ENCODE measurements at regions not wholly inside any gene's neighbourhood (a gene's known extent, or its start where the extent isn't known, plus 50 kb on each side); places are given as distances from the start of the nearest gene placed in this dataset.

- DNase-seq = no peak
Observed at GRCh38 chr5:66503203-66503789, 92.9 kb upstream of the MAST4 start.

GRCh38 chr5:66507106-66507505, 89.1 kb upstream of the MAST4 start:
- no peak for DNase-seq

DNA sequence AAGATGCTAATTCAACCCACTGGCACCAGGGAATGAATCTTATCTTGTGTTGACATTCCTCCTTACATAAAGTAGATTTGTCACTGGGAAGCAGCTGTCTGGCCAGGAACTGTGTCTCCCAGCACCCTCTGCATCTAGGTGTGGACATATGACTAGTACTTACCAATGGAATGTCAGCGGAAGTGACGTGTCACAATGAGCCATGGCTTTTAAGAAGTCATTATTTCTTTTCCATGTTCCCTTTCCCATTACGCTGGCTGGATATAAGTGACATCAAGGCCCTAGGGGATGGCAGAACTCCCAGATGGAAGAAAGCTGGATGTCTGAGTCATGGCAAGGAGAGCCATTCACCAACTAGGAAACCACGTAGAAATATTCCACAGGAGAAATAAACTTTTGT, 84.7 kb upstream of the MAST4 start:
- no peak for DNase-seq

GRCh38 chr5:66513130-66513529, 83.1 kb upstream of the MAST4 start:
- no peak for DNase-seq

DNA sequence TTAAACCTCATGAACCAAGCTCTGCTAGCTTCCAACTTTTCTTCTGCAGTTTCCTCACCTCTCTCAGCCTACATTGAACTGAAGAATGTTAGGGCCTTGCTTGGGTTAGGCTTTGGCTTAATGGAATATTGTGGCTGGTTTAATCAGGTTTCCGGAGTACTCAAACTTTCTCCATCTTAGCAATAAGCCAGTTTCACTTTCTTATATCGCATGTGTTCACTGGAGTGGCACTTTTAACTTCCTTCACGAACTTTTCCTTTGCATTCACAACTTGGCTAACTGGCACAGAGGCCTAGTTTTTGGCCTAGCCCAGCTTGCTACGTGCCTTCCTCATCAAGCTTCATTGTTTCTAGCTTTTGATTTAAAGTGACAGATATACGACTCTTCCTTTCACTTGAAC, 81.0 kb upstream of the MAST4 start:
- DNase-seq = no peak

GRCh38 chr5:66516550-66516949, 79.6 kb upstream of the MAST4 start:
- DNase-seq = no peak

GRCh38 chr5:66517351-66517750, 78.8 kb upstream of the MAST4 start:
- no peak for DNase-seq

DNA sequence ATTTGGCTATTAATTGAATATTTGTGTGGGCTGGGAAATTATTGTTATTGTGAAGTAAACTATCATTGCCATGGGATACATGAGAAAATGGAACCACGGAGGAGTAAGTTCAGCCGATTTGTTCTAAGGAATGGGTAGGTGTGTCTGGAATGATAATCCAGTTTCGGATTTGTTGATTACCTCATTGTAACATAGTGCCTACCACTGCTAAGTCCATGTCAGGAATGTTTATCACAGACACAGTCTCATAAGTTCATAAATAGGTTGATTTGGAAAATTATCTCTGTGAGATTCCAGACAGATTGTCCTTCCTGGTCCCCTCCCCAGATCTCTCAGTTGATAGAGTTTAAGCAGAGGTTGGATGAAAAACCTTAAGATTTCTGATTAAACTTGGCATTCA, 78.1 kb upstream of the MAST4 start:
- DNase-seq = no peak

- DNase-seq = no peak
Observed at GRCh38 chr5:66518753-66519152, 77.4 kb upstream of the MAST4 start.

- DNase-seq = no peak
Observed at GRCh38 chr5:66519626-66520025, 76.6 kb upstream of the MAST4 start.

DNA sequence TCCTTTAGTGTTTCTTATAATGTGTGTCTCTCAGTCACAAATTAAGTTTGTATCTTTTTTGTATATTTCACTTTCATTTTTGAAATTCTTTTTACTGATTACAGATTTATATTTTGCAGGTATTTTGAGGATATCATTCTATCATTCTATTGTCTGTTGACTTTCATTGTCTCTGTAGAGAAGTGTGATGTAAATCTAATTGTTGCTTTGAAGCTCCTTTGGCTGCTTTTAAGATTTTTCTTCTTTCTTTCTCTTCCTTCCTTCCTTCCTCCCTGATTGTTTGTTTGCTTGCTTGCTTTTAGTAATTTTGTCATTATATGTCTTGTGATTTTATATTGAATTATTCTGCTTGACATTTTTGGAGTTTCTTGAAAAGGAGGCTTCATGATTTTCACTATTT, 75.3 kb upstream of the MAST4 start:
- no peak for DNase-seq

DNA sequence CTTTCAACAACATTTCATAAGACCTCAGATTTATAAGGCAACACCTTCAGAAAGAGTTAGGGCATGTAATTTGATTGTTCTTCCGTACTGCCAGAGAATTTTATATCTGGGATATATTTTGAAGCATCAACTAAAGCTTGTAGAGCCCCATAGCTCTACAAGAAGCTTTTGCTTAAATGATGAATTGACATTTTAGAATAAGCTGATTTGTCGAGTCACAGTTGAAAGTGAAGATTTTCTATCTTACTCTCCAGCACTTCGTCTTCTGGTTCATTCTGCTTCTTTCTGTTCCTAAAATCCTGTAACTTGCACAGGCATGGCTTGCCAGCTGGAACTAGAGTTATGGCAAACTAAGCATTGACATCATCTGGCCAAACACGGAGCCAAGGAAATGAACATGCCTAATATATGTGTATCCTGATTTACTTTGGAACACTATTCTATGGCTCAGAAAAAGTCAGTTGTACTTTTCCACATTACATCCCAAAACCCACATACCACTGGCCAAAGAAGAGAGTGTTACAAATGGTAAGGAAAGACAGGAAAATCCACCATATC, 68.6 kb upstream of the MAST4 start:
- DNase-seq = no peak

- DNase-seq = no peak
Observed at GRCh38 chr5:66529182-66529581, 67.0 kb upstream of the MAST4 start.

- no peak for DNase-seq
Observed at GRCh38 chr5:66529704-66530103, 66.5 kb upstream of the MAST4 start.

- no peak for DNase-seq
Observed at GRCh38 chr5:66538126-66538525, 58.1 kb upstream of the MAST4 start.

GRCh38 chr5:66538531-66538930, 57.7 kb upstream of the MAST4 start:
- no peak for DNase-seq

DNA sequence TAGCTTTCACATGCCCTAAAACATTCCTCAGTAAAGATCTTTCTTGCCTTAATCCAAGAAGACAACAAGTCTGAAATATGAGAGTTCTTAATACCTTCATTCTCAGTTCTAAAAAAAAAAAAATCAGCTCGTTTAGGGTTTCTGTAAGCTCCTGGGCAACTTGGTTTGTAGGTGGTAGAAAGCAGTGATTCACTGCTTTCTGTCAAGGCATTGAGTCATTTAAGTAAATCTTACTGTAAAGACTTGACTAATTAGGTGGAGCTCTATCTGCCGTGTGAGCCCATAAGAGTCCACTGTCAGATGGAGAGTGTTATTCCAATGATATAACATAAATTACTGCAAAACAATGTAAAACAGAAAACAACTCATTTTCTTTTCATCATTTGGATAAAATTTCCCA, 56.1 kb upstream of the MAST4 start:
- no peak for DNase-seq

GRCh38 chr5:66542711-66543110, 53.5 kb upstream of the MAST4 start:
- no peak for DNase-seq
